OCI-LY3 (cell line): ENCODE measurements at regions not wholly inside any gene's neighbourhood (a gene's known extent, or its start where the extent isn't known, plus 50 kb on each side); places are given as distances from the start of the nearest gene placed in this dataset.

Experiments used
- H2AFZ ChIP-seq: fragments of 200-600, 300-600 bp; shearing (Covaris generic); 2 replicates; pipeline ENCODE4 v1.6.0; 2014; ENCODE audit warnings: antibody characterized with exemption, low read depth, low read length
- H3K27ac ChIP-seq: fragments of 200-600, 300-600 bp; sonication (generic); 2 replicates; pipeline ENCODE4 v1.5.1; 2014; ENCODE audit warnings: mild to moderate bottlenecking, low read length, moderate library complexity, mixed read lengths
- H3K27me3 ChIP-seq: fragments of 200-600, 300-600 bp; sonication (generic); 2 replicates; pipeline ENCODE4 v1.6.1; 2014; ENCODE audit warnings: low read depth, low read length, mixed read lengths
- H3K36me3 ChIP-seq: fragments of 200-600, 300-600 bp; sonication (generic); replicated peaks from 2 replicates; pipeline ENCODE3; 2014; ENCODE audit warnings: low read depth, low read length, mixed read lengths
- H3K4me1 ChIP-seq: fragments of 300-600, 200-600 bp; sonication (generic); 2 replicates; pipeline ENCODE4 v1.6.1; 2014; ENCODE audit warnings: low read length, mixed read lengths
- H3K4me2 ChIP-seq: fragments of 200-600, 300-600 bp; sonication (generic); 2 replicates; pipeline ENCODE4 v1.6.1; 2014; ENCODE audit warnings: low read length, mixed read lengths
- H3K4me3 ChIP-seq: fragments of 300-600, 200-600 bp; sonication (generic); 2 replicates; pipeline ENCODE4 v1.5.1; 2014; ENCODE audit warnings: antibody characterized with exemption, mild to moderate bottlenecking, low read length, moderate library complexity
- H3K79me2 ChIP-seq: fragments of 300-600, 200-600 bp; shearing (Covaris generic); 2 replicates; pipeline ENCODE4 v1.6.1; 2014; ENCODE audit warnings: mild to moderate bottlenecking, low read length, mixed read lengths
- H3K9ac ChIP-seq: fragments of 300-600, 200-600 bp; shearing (Covaris generic); 2 replicates; pipeline ENCODE4 v1.6.0; 2014; ENCODE audit warnings: mild to moderate bottlenecking, low read length, moderate library complexity
- H3K9me3 ChIP-seq: fragments of 200-600, 300-600 bp; shearing (Covaris generic); 2 replicates; pipeline ENCODE4 v1.6.1; 2014; ENCODE audit warnings: low read length, mixed read lengths; ENCODE audit not compliant: insufficient read depth
- H4K20me1 ChIP-seq: fragments of 200-600, 300-600 bp; sonication (generic); 2 replicates; pipeline ENCODE4 v1.6.1; 2016; ENCODE audit warnings: low read length, mixed read lengths; ENCODE audit not compliant: insufficient read depth
- EZH2phosphoT487 ChIP-seq: fragments of 200-600 bp; shearing (Covaris generic); IDR thresholded peaks from 2 replicates; pipeline ENCODE4 v1.6.1; 2018; ENCODE audit warnings: antibody characterized with exemption, mixed run types, low read depth
- TF ChIP-seq, protein P1 (sequence below): fragments of 200-600, 300-600 bp; sonication (generic); IDR thresholded peaks from 2 replicates; pipeline ENCODE4 v1.5.1; 2014; ENCODE audit warnings: antibody characterized with exemption, low read length, low read depth

DNA sequence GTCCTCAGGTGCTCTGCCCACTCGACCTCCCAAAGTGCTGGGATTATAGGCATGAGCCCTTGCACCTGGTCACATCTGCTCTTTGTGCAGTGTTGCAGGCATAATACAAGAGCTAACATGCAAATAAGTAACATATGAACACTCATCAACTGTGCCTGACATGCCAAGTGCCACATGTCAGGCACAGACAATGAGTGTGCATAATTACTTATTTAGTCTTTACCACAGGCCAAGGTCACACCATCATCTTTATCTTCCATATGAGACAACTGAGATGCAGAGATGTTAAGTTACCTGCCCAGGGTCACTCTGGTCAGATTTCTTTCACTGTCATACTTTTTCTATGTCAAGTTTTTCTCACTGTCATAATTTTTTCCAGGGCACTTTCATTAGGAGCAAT is 126.1 kb downstream of the PPIAL4G start:
- peaks cover 10% of the 10 kb centered on the region for H3K4me1 ChIP-seq
- no peak overlapping the region for H3K4me3 ChIP-seq
- H3K4me2 ChIP-seq: no peak overlapping the region
- no peaks in the 10 kb centered on the region for H3K9me3 ChIP-seq
- no peaks in the 10 kb centered on the region for H3K36me3 ChIP-seq
- H3K27me3 ChIP-seq: no peaks in the 10 kb centered on the region
- no peaks in the 10 kb centered on the region for H4K20me1 ChIP-seq
- no peak overlapping the region for H2AFZ ChIP-seq
- H3K27ac ChIP-seq: no peak overlapping the region
- no peaks in the 10 kb centered on the region for H3K79me2 ChIP-seq
- TF ChIP-seq, protein P1, sequence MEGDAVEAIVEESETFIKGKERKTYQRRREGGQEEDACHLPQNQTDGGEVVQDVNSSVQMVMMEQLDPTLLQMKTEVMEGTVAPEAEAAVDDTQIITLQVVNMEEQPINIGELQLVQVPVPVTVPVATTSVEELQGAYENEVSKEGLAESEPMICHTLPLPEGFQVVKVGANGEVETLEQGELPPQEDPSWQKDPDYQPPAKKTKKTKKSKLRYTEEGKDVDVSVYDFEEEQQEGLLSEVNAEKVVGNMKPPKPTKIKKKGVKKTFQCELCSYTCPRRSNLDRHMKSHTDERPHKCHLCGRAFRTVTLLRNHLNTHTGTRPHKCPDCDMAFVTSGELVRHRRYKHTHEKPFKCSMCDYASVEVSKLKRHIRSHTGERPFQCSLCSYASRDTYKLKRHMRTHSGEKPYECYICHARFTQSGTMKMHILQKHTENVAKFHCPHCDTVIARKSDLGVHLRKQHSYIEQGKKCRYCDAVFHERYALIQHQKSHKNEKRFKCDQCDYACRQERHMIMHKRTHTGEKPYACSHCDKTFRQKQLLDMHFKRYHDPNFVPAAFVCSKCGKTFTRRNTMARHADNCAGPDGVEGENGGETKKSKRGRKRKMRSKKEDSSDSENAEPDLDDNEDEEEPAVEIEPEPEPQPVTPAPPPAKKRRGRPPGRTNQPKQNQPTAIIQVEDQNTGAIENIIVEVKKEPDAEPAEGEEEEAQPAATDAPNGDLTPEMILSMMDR: no peak
- no peak for TF ChIP-seq EZH2phosphoT487
- H3K9ac ChIP-seq: no peak overlapping the region

DNA sequence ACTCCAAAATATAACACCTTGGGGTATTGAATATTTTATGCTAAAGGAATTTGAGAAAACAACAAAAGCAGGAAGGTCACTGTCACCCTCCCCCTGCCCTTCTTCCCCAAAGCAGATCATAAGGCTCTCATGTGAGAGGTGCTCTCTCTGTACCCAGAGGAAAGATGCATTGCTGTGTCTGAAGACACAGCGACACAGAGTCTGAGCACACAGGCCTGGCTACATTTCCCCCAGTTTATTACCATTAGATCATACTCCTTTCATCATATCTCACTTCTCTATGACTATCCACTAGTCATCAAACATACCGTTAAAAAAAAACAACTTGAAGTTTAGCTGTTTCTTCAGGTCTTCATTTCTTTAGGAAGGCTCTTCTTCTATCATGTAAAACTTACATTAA is 127.1 kb downstream of the PPIAL4G start:
- Histone ChIP-seq H3K36me3 (no peaks in the 10 kb centered on the region), H3K27ac (no peak overlapping the region), H2AFZ (no peak overlapping the region), H3K4me3 (no peak overlapping the region), H3K9me3 (no peaks in the 10 kb centered on the region), H3K9ac (no peak overlapping the region), H3K27me3 (peaks cover 3% of the 10 kb centered on the region; the same call in 1 of the 2 replicates), H3K4me1 (peaks cover 10% of the 10 kb centered on the region), H4K20me1 (no peaks in the 10 kb centered on the region), H3K4me2 (no peak overlapping the region), H3K79me2 (no peaks in the 10 kb centered on the region)
- no peak for TF ChIP-seq EZH2phosphoT487
- TF ChIP-seq, protein P1: no peak

GRCh38 chr1:148354913-148355308 is 128.2 kb downstream of the PPIAL4G start:
- Histone ChIP-seq H3K27me3 (peaks cover 9% of the 10 kb centered on the region), H3K4me2 (no peak overlapping the region), H4K20me1 (no peaks in the 10 kb centered on the region), H3K9ac (no peak overlapping the region), H3K9me3 (no peaks in the 10 kb centered on the region), H3K36me3 (no peaks in the 10 kb centered on the region), H3K27ac (no peak overlapping the region), H3K4me1 (peaks cover 10% of the 10 kb centered on the region), H3K79me2 (no peaks in the 10 kb centered on the region), H3K4me3 (no peak overlapping the region), H2AFZ (no peak overlapping the region)
- no peak for TF ChIP-seq EZH2phosphoT487
- TF ChIP-seq, protein P1: no peak

DNA sequence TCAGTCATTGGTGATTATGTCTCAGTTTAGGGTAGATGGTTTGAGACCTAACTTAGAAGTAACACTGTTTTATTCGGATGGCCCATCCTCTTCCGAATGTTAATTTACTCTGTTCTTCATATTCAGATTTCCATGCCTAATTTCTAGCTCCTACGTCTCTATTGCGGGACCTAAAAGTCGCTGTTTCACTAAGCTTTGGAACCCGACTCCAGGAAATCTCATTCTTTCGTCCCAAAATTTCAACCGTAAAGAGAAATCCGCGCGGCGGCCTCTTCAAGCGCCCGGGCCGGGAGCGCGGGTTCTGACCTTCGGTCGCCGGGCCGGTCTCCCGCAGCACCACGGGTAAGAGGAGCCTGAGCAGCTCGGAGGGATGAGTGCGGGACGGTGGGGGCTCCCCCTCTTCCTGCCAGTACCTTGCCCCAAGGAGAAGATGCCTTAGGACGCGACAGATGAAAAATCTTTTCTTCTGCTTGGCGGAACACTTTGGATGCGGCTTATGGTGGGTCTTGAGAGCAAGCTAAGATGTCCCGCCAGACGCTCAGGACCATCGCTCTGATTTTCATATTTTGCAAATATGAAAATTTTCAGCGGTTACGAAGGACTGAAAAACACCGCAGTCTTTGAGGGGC is 128.7 kb downstream of the PPIAL4G start:
- Histone ChIP-seq H3K79me2 (no peaks in the 10 kb centered on the region), H3K36me3 (no peaks in the 10 kb centered on the region), H3K4me1 (peaks cover 10% of the 10 kb centered on the region), H3K4me2 (no peak overlapping the region), H2AFZ (no peak overlapping the region), H4K20me1 (no peaks in the 10 kb centered on the region), H3K9me3 (no peaks in the 10 kb centered on the region), H3K9ac (no peak overlapping the region), H3K27ac (no peak overlapping the region), H3K27me3 (peaks cover 14% of the 10 kb centered on the region), H3K4me3 (no peak overlapping the region)
- TF ChIP-seq, protein P1: no peak
- TF ChIP-seq EZH2phosphoT487: no peak
